GM19351 (cell line): ENCODE measurements at regions not wholly inside any gene's neighbourhood (a gene's known extent, or its start where the extent isn't known, plus 50 kb on each side); places are given as distances from the start of the nearest gene placed in this dataset.

Experiments
- ATAC-seq: cut with Tn5 transposase; IDR thresholded peaks from one replicate; pipeline ENCODE4 v1.9.1; 2021; ENCODE audit warnings: mild to moderate bottlenecking, moderate library complexity; ENCODE audit not compliant: unreplicated experiment

- ATAC-seq, result no peak
These were observed 298.4 kb upstream of the IRX4 start for GRCh38 chr5:2181149-2181548.

GRCh38 chr5:2180456-2180855, 297.7 kb upstream of the IRX4 start:
- ATAC-seq, result no peak

GRCh38 chr5:2179861-2180260, 297.1 kb upstream of the IRX4 start:
- ATAC-seq, result no peak

GRCh38 chr5:2178528-2178927, 295.8 kb upstream of the IRX4 start:
- no peak for ATAC-seq

GRCh38 chr5:2178071-2178477, 295.3 kb upstream of the IRX4 start:
- no peak for ATAC-seq

GRCh38 chr5:2177244-2177643, 294.5 kb upstream of the IRX4 start:
- ATAC-seq, result no peak

- ATAC-seq, result no peak
These were observed 293.9 kb upstream of the IRX4 start for GRCh38 chr5:2176581-2176980.

- no peak for ATAC-seq
These were observed 293.2 kb upstream of the IRX4 start for GRCh38 chr5:2175842-2176404.

- ATAC-seq, result no peak
These were observed 292.3 kb upstream of the IRX4 start for GRCh38 chr5:2175041-2175440.

- no peak for ATAC-seq
These were observed 291.8 kb upstream of the IRX4 start for GRCh38 chr5:2174538-2174937.

- ATAC-seq, result no peak
These were observed 290.6 kb upstream of the IRX4 start for GRCh38 chr5:2173151-2173834.

GRCh38 chr5:2172471-2172870, 289.7 kb upstream of the IRX4 start:
- ATAC-seq, result no peak

- ATAC-seq, result no peak
These were observed 288.0 kb upstream of the IRX4 start for GRCh38 chr5:2170761-2171160.

GRCh38 chr5:2169850-2170760, 287.4 kb upstream of the IRX4 start:
- ATAC-seq, result no peak

GRCh38 chr5:2169430-2169808, 286.7 kb upstream of the IRX4 start:
- ATAC-seq, result no peak

- no peak for ATAC-seq
These were observed 286.1 kb upstream of the IRX4 start for GRCh38 chr5:2168601-2169429.

- ATAC-seq, result no peak
These were observed 284.9 kb upstream of the IRX4 start for GRCh38 chr5:2167671-2168070.

- no peak for ATAC-seq
These were observed 284.3 kb upstream of the IRX4 start for GRCh38 chr5:2166979-2167377.

GRCh38 chr5:2166306-2166978, 283.7 kb upstream of the IRX4 start:
- ATAC-seq, result no peak

GRCh38 chr5:2165615-2166305, 283.0 kb upstream of the IRX4 start:
- no peak for ATAC-seq
